NCI-H187 treated with DMSO at 0.1 percent for 48 hours (cell line): ENCODE measurements at regions not wholly inside any gene's neighbourhood (a gene's known extent, or its start where the extent isn't known, plus 50 kb on each side); places are given as distances from the start of the nearest gene placed in this dataset.

ENCODE experiments used
- DNase-seq: peaks from one replicate; lab custom pipeline; 2025; lab: John Stamatoyannopoulos, UW

DNA sequence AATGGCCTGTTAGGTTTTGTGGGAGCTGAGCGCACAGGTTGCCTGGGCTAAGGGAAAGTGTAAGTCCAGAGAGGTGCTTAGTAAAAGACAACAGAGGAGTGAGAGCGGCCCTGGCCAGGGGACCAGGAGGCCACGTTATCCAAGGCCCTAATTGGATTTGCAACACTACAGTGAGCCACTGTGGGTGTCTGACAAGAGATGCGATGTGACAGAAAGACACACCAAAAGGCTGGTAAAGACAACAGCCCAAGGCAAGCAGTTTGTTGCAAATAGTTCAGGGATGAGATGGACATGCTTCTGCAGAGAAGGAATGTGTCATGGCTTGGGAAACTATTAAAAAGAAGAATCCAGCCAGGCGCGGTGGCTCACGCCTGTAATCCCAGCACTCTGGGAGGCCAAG lies 162.7 kb upstream of the KIT start:
- no peak for DNase-seq

DNA sequence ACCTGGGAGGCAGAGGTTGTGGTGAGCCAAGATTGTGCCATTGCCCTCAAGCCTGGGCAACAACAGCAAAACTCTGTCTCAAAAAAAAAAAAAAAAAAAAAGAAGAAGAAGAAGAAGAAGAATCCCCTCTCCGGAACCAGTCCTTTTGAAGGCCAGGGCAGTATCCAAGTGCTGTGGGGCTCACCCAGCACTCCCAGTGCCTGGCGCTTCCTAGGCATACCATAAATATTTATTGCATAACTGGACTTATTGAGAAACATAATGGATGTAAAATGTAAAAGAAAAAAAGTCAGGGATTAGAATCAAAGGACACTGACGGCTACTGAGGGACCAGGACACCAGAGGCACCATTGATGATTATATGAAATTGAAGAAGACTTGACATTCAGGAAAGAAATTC lies 162.1 kb upstream of the KIT start:
- no peak for DNase-seq

DNA sequence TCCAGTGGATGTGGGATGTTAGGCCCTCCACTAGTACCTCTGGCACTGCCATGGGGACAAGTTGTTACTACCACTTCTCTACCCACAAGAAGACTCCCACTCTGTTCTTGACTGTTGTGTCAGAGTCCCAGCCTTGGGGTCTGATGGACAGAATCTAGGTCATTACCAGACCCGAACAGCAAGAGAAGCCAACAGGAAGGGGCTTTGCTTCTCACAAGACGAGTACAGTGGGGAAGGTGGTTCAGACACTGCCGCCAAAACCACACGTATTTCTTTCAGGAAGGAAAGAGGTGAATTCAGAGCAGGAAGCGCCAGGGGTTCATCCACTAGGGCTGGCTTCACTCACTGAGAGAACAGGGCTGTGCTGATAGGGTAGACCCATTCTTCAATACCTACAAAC lies 161.3 kb upstream of the KIT start:
- DNase-seq: no peak

DNA sequence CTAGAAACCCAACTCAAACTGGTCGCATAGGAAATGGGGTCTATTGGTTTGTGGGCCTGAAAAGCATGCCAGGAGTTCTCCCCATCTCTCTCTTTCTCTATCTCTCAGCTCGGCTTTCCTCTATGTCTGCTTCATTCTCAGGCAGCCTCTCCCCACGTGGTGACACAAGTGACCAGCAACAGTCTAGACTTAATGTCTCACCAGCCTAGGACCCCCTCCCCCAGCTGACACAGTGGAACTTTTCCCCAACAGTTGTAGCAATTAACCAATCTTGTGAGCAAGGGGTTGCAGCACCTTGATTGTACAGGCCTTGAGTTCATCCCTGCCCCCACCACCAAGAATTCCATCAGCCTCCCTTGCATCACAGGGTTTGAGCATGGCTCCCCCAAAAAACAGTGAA lies 159.8 kb upstream of the KIT start:
- no peak for DNase-seq

DNA sequence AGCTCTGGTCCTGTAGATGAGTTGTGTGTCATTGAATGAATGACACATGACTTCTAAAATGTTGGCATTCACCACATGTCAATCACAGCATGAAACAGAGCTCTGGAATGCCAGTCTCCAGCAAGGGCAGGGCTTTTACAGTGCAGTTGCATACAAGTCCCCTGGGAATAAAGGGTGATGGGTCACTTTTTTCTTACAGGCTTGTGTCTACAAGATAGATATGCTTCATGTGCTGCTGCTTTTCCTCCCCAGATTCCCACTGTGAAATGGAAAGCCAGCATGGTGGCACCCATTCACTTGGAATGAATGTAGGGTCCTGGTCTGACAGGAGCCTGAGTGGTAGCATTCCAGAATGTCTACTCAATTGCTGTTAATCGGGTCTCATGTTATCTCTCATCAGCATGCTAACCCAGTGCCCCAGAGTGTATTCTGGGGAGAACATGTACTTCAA lies 159.1 kb upstream of the KIT start:
- no peak for DNase-seq

DNA sequence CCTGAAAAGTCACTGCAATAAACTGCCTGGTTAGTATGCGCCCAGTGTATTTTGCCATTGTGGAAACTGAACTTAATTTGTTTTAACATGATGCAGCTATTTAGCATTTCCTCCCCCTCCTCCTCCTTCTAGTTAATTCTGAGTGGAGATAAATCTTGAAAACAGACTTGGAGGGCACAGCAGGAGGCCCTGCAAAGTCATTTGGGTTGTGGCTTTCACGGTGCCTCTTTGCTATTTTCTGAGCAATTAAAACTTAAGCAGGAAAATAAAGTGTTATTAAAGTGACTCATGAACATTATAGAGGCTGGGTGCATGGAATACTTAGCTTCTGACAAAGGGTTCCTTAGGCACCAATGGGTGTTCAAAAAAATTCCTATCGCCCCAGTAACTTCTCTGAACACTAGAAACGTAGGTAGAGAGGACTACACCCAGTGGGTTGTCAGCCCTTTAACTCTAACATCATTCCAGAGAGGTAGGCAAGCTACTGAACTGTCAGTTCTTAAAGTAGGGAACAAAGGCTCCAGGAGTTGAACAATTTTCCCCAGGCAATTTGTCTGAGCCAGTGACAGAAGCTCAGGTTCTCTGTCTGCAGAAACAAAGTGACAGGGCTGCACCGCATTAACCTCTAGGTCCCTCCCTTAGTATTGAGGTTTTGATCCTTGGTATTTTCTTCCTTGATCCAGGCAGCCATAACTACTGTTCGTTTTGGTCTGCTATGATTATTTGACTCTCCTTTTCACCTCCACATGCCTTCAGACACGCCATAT lies 158.3 kb upstream of the KIT start:
- DNase-seq: no peak

DNA sequence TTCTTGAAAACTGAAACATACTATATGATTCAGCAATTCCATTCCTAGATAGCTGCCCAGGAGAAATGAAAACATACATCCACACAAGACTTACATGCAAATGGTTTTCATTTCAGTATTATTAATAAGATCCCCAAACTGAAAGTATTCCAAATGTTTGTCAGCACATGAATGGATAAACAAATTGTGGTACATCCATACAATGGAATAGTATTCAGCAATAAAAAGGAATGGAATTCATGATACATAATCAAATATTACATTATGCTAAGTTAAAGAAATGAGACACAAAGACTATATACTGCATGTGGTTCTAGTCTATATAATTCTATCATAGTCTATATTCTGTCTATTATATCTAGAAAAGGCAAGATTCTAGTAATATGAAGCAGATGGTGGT lies 152.4 kb upstream of the KIT start:
- no peak for DNase-seq

DNA sequence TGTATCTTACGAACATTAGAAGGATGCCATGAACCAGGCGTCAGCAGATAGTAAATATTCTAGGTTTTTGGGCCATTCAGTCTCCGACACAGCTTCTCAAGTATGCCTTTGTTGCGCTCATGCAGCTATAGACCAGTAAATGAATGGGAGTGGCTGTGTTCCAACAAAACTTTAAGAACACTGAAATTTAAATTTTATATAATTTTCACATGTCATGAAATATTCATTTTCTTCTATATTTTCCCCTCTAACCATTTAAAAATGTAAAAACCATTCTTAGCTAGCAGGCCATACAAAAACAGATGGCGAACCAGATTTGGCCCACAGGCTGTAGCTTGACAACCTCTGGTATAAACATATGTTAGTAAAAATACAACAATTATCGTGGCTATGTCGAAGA lies 151.8 kb upstream of the KIT start:
- no peak for DNase-seq

DNA sequence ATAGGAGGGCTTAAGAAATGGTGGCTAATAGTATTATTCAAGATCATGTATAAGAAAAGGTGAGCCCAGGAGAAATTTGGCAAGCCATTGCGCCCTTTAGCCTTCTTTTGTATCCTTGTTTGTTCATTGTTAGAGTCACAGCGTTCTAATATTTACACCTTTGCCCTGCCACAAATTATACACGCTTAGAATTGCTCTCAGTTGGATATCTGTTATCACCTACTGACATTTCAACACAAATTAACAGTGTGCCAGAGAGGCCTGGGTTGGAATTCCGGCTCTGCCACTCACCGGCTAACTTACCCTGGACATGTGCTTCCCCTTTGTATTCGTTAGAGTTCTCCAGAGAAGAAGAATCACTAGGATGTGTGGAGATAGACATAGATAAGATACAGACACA lies 148.7 kb upstream of the KIT start:
- no peak for DNase-seq

DNA sequence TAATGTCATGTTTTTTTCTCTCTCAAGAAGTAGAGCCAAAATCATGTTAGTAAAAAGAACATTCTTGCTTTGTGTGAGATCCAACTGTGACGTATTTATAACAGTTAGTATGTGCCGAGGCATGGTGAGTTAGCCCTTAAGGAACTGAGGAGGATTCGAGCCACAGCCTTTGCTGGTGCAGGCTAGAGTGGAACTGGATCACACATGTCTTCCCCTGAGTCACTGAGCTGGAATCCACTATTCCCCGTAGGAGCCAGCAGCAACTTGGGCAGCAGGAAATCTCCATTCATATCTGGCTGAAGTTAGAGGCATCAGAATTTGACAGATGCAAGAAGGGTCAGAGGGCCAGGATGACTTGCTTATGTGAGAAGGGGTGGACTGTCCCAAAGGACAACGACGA lies 144.6 kb upstream of the KIT start:
- no peak for DNase-seq

DNA sequence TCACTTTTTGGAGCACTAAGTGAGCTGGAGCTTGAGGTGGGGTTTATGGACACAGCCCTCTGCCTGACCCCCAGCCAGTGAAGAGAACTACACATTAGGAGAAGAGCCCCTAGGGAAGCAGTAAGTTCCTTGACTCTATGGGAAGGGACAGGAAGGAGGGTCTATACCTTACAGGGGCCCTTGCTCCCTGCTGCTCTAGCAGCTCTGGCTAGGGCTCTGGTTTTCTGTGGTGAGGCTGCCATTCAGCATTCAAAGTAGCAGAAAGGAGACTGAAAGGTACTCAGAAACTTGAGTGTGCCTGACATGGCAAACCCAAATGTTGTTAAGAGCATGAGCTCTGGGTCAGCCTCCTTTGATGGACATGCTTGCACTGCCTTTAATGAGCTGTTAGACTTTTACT lies 144.0 kb upstream of the KIT start:
- DNase-seq: no peak

DNA sequence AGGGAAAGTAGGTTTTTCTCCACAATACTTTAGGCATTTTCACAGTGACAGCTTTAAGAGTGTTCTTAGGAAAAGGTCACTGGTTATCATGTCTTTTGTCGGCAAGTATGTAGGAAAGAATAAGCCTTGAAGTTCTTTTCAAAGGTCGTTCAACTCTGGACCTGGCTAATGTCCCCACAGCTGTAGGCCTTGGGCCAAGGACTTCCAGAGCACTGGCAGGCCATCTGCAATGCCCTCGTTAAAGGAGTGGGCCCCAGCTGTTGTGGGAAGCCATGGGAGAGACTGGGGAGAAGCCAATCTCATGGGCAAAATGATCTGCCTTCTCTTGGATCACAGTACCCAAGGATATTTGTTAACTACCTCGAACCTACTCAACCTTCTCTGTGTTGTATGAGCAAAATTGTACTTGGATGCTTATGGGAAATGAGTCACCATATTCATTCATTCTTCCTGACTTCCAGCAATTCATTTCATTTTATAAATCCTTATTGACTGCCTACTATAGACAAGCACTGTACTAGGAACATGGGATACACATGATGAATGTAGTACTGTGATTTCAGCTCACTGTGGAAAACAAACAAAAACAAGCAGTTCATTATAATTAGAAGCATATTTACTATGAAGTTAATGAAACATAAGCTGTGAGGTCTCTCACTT lies 141.1 kb upstream of the KIT start:
- DNase-seq: no peak

DNA sequence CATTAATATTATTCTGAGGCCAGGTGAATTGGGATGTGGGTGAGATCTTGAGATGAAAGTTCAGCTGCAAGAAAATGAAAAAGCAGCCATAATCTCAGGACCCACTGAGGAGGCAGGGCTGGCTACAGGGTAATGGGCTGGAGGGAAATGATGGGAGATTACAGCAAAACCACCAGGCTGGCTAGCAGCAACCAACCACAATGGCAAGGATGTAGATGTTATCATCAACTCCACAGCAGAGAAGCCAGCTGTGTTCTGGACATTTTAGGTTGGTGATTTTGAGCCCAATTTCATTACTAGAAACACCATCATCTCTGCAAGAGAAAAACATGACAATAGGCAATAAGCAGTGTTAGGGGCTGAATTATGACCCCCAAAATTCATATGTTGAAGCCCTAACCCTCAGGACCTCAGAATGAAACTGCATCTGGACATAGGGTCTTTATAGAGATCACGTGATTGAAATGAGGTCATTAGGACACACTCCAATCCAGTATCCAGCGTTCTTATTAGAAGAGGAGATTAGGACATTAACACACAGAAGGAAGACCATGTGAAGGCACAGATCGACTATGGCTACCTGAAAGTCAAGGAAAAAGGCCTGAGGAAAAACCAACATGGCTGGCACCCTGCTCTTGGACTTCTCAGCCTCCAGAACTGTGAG lies 139.8 kb upstream of the KIT start:
- DNase-seq: no peak

DNA sequence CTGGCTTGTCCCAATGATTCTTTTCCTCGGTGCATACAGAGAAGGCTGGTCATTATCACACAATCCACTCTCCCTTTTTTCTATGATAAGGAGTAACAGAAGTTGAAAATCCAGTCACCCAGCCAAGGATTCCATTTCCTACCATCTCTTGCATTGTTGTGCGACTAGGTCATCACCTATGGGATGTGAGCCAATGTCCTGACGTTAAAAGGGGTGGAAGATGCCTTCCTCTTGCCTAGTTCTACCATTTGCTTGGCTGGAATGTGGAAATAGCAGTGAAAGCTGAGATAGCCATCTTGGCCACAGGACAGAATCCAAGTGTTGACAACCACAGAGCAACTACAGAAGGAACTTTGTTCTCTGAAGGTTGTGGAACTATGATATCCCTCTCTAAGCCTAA lies 132.2 kb upstream of the KIT start:
- no peak for DNase-seq

DNA sequence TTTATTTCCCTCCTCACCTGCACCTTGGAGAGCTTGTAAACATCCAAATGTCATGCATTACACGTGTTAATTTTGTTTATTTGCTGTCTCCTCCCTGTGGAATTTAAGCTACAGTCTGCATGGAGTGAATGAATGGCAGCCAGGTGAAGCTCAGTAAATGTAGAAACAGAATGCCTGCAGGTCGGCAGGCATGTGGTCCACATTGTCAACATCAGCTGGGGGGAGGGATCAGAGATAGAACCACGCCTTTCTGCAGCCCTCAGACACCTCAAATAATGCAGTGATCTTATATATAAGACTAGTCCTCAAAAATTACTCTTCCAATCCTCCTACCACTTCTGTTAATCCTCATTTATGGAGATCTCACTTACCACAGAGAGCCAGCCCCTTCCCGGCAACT lies 131.2 kb upstream of the KIT start:
- peak; percentile 19 for DNase-seq

DNA sequence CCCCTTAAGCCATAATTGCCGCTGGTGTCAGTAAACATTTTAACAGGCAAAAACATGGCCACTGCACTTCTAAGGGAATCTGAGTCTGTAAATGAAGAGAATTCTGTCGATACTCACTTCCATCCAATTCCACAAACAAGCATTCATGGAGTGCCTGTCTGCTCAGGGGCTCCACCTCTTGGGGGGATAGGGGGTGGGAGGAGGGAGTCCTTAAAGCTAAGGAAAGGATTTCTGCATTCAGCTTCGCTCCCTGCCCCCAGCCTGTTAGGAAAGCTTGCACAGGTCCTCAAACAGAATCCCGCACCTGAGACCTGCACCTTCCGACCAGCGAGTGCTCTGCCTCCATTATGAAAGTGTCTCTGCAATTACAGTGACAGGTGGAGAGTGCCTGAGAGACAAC lies 130.2 kb upstream of the KIT start:
- peak; percentile 75 for DNase-seq

DNA sequence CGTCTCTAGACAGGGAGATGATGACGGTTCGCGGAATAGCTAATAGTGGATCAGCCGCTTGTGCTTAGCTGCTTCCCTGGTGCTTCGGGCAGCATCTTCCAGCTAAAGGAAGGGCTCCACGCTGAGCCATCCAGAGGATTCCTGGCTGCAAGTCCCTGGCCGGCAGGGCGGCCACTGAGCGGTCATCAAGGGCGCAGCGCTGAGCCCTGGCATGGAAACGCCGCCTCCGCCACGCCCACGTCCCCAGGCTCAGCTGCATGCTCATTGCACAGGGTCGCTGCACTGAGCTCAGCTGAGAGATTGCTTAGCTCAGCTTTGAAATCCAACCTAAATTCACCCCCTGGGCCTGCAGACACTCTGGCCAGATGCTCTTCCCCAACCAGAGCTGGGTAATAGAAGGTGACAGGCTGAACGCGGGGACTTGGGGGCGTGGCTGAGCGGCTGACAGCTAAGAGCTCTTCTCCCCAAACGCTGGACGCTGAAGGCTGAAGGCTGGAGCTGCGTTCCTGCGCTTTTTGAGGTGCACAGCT lies 118.2 kb upstream of the KIT start:
- DNase-seq: peak; percentile 64

DNA sequence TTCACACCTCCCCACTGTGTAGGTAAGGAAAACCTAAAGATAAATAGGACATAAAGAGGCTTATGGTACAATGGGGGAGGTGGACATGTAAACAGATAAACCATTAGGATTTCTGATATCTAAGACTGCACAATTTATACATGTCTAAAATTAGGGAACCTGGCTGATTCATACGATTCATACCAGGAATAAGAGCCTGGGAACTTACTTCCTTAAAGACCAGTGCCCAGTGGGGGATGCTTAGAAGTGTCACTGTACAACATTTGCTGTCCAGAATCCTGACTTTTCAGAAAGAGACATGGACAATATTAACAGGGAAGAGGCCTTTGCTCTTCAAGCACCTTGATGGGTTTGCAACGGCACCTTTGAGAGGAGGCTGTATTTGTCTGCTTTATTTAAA lies 116.8 kb upstream of the KIT start:
- no peak for DNase-seq

DNA sequence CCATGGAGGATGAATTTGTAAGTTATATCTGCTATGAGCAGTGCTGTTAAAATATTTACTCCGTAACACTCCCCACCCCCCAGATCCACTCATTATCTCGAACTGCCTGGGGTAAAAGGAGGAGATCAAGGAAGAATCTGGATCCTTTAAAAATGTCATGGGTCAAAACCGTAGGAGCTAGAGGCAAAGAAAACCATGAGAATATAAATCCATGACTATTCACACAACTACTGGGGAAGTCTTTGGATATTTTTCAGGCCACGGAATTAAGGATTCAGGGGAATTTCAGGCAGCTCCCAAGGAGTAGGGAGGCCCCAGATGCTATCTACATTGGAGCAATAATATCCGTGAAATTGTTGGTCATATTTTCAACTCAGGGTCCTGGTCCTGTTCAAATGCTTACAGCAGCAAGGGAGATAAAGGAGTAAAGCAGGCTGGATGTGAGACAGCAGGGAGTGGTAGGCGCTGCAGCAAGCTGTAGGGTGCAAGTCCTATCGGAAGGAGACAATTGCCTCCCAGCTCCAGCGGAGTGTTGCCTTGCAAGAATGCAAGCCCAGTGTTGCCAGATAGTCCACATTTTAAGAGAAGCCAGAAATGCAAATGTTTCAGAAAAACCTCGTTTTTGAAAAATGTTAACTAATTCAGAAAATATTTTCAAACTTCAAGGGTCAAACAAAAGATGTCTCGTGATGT lies 116.2 kb upstream of the KIT start:
- DNase-seq: no peak

DNA sequence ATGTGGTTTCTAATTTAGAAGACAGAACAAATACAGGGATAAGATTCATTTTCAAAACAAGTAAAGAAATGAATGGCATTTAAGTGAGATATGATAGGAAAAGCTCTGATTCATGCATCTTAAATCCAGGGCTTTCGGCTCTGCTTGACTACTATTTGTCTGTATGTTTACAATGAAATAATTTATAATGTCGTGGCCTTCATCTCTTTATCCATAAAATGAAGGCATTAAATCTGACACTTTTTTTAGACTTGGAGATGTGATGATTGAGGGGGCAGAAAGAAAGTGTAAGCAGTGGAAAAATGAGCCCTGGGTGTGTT lies 115.7 kb upstream of the KIT start:
- no peak for DNase-seq

DNA sequence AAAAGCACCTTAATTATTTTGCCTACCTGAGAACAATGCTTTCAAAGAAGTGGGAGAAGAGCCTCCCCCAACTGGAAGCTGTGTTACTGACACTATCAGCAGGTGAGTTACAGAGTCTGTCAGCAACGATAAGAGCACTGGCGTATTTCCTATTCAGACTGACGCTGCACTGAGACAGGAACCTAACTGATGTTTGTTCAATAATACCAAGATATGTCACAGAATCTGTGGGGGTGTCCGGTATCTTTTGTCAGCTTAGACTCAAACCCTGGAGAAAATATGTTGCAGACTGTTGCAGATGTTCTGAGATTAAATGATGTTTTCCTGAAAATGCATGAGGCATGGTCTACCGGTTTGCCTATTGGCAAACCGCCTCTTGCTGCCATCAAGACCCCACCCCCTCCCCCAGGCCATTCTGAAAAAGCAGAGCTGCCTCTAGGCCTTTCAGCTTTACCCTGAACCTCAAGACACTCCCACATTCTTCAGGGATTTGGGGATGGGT lies 115.2 kb upstream of the KIT start:
- DNase-seq: no peak

DNA sequence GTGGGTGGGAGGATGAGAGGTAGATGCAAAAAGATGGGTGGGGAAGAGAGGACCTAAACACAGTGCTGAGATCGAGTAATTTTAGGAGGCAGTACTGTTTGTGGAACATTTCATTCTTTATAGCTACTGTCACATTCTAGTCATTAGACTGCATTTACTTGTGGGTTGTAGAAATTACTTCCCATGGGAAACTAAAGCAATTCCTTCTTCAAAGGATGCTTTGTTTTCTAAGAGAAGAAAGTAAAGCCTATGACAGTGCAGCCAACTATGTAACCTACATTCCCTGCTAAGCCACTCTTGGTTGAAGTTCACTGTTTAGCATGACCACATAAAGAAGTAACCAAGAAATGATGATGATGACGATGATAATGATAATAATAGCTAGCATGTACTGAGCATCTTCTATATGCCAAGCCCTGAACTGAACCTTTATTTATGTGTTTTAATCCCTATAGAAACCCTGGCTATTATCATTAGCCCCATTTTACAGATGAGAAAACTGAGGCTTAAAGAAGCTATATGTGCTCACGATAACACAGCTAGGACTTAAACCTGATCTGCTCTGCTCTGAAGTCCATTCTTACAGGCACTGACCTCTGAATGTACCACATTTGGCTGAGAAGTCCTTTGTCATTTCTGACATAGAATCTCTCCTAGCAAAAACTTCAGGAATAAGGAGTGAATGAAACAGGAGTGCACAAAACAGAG lies 114.5 kb upstream of the KIT start:
- DNase-seq: no peak
